Stomach (tissue), 8 donors: ENCODE measurements at regions not wholly inside any gene's neighbourhood (a gene's known extent, or its start where the extent isn't known, plus 50 kb on each side); places are given as distances from the start of the nearest gene placed in this dataset.

Source experiments
- DNase-seq, 2 donors: peaks; one replicate each; pipeline versions ENCODE4 v3.0.0 to v3.0.0-alpha.2; 2013 to 2019
- H3K27ac ChIP-seq, 5 donors: fragments of 200-600 bp in 4 of 5; sonication (generic) in 4 of 5; one replicate each; pipeline ENCODE4 v1.5.1; 2013 to 2019; ENCODE audit warnings: mild to moderate bottlenecking in 1 of 5, moderate library complexity in 1 of 5
- H3K27me3 ChIP-seq, 3 donors: fragments of 200-600 bp; sonication (generic); one replicate each; pipeline ENCODE4 v1.5.1; 2017 to 2019; ENCODE audit warnings: mixed run types in 1 of 3
- H3K36me3 ChIP-seq, 4 donors: fragments of 200-600 bp; sonication (generic); 1 replicate in 3 of 4; 2 replicates in 1 of 4; pipeline ENCODE4 v1.5.1; 2016 to 2019
- H3K4me1 ChIP-seq, 4 donors: fragments of 200-600 bp; sonication (generic); one replicate each; pipeline ENCODE4 v1.5.1; 2016 to 2019
- H3K4me3 ChIP-seq, 4 donors: fragments of 200-600 bp; sonication (generic) in 3 of 4; one replicate each; pipeline ENCODE4 v1.5.1; 2016 to 2019; ENCODE audit warnings: mild to moderate bottlenecking in 1 of 4
- H3K9me3 ChIP-seq, 4 donors: fragments of 200-600 bp; sonication (generic); one replicate each; pipeline ENCODE4 v1.5.1; 2016 to 2019
- EP300 ChIP-seq: sonication (generic); formaldehyde crosslinking; IDR thresholded peaks from one replicate; pipeline ENCODE4 v1.6.1; 2017; ENCODE audit warnings: antibody characterized with exemption
- POLR2A ChIP-seq, 4 donors: fragments of 450-650 bp; IDR thresholded peaks; one replicate each; pipeline ENCODE4 v1.6.1; 2016; ENCODE audit warnings: antibody characterized with exemption in 4 of 4, control low read depth in 2 of 4, mild to moderate bottlenecking in 1 of 4, moderate library complexity in 1 of 4
- POLR2AphosphoS5 ChIP-seq, 3 donors: sonication (generic); formaldehyde crosslinking; IDR thresholded peaks; one replicate each; pipeline ENCODE4 v1.6.1; 2016; ENCODE audit warnings: antibody characterized with exemption in 3 of 3
- WGBS, 5 donors: extraction: QIAGEN DNeasy Blood & Tissue Kit in 3 of 5; methylation state at CpG; one replicate each; pipeline versions ENCODE4 v1.1.5 to v1.1.7; 2013 to 2018; 5-methylcytosine and 5-hydroxymethylcytosine counted together
- intact Hi-C: fragments of 100-400 bp; cut with DNase I; formaldehyde crosslinking; loops from one replicate; pipeline ENCODE4 v1.15.1; 2023; ENCODE audit warnings: low total_unique reads
- TF ChIP-seq, protein P1 (sequence below), 7 experiments: fragments of 450-650 bp in 4 of 7; fragments of 200-600 bp in 3 of 7; sonication (generic) in 3 of 7; IDR thresholded peaks; one replicate each; pipeline ENCODE4 v1.5.1; 2016 to 2019; ENCODE audit warnings: antibody characterized with exemption in 7 of 7, control low read depth in 2 of 7, mild to moderate bottlenecking in 1 of 7
- donor health status: healthy with polysubstance abuse.
- donor health status: Bipolar disorder and iron deficiency.
- donor health status: healthy.

DNA sequence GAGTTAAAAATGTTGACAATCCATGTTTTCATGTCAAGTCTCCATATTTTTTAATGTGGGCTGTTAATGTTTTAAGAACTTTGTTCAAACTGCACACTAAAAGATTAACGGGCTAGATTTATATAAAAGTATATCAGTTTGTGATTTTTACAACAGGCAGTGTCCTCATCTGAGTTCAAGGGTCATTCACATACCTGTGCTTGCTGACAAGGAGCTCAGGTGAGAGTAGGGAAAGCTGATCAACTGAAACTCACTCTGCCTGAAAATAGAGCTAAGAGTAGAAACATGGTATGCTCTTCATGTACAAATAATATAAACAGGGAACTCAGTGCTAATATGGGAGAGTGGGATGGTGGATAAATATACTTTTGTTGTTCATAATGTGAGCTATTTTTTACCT is 102.3 kb upstream of the DKK2 start:
- TF ChIP-seq, protein P1, sequence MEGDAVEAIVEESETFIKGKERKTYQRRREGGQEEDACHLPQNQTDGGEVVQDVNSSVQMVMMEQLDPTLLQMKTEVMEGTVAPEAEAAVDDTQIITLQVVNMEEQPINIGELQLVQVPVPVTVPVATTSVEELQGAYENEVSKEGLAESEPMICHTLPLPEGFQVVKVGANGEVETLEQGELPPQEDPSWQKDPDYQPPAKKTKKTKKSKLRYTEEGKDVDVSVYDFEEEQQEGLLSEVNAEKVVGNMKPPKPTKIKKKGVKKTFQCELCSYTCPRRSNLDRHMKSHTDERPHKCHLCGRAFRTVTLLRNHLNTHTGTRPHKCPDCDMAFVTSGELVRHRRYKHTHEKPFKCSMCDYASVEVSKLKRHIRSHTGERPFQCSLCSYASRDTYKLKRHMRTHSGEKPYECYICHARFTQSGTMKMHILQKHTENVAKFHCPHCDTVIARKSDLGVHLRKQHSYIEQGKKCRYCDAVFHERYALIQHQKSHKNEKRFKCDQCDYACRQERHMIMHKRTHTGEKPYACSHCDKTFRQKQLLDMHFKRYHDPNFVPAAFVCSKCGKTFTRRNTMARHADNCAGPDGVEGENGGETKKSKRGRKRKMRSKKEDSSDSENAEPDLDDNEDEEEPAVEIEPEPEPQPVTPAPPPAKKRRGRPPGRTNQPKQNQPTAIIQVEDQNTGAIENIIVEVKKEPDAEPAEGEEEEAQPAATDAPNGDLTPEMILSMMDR (IDR thresholded peaks at IDR 0.05) = no peak
- no peak for TF ChIP-seq POLR2A (IDR thresholded peaks at IDR 0.05)
- TF ChIP-seq POLR2AphosphoS5 (IDR thresholded peaks at IDR 0.05) = no peak
- no peak for TF ChIP-seq EP300
- no peak for DNase-seq
- no peak overlapping the region for H3K27ac ChIP-seq
- no peaks in the 10 kb centered on the region for H3K36me3 ChIP-seq
- no peaks in the 10 kb centered on the region for H3K27me3 ChIP-seq
- no peaks in the 10 kb centered on the region for H3K9me3 ChIP-seq
- intact Hi-C loops = no loop called here
- 37 to 69% (median 55%) methylated on average over 1 of the region's 1 CpG for WGBS, 5 donors
- no peak overlapping the region for H3K4me3 ChIP-seq
- no peaks in the 10 kb centered on the region for H3K4me1 ChIP-seq

DNA sequence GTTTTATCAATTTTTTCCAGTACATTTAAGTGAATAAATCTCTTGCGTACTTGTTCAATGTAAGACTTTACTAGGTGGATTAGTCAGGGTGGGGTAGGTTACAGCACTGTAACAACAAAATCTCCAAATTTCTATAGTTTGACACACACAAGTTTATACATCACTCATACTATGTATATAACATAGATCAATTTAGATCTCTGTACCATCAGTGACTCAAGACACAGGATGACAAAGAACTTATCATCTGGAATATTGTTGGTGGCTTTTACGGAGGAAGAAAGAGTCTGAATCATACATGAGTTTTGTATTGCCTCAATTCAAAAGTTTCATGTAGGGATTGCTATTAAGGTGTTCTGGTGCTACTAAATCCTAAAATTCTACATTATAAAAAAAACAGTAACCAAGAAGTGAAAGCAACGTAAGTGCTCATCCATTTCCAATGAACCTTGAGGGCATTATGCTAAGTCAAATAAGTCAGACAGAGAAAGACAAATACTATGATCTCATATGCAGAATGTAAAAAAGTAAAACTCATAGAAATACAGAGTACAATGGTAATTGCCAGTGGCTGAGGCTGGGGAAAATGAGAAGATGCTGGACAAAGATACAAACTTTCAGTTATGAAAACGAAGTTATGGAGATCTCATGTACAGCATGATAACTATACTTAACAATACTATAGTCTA is 98.0 kb upstream of the DKK2 start:
- no peak overlapping the region for H3K4me3 ChIP-seq

DNA sequence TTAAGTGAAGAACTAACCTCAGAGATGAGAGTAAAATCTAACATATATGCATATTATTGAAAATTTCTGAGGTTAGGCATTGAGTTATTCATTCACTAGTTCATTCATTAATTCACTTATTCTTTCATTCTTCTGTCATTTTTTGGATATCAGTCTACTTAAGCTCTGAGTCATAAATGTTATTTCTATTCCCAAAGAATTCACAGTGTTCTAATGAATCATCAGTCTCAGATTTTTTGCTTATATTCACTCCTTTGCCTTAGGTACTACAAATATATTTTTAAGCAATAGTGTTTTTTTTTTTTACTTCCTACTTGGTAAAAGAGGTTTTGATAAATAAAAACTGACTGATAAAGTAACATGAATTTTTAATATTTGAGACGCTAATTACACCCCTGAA is 95.2 kb upstream of the DKK2 start:
- Histone ChIP-seq H3K27ac (no peak overlapping the region), H3K27me3 (no peaks in the 10 kb centered on the region), H3K36me3 (no peaks in the 10 kb centered on the region), H3K4me1 (no peaks in the 10 kb centered on the region), H3K4me3 (no peak overlapping the region), H3K9me3 (no peaks in the 10 kb centered on the region)
- 73 to 96% (median 79%) methylated on average over 1 of the region's 1 CpG for whole genome bisulfite sequencing, 5 donors
- DNase-seq = no peak
- intact Hi-C loops = no loop called here
- TF ChIP-seq, protein P1 (IDR thresholded peaks at IDR 0.05) = no peak
- no peak for TF ChIP-seq POLR2AphosphoS5 (IDR thresholded peaks at IDR 0.05)
- TF ChIP-seq EP300 = no peak
- no peak for TF ChIP-seq POLR2A (IDR thresholded peaks at IDR 0.05)

More for the DNA sequence above, 98.0 kb upstream of the DKK2 start:
- intact Hi-C loops = no loop called here
- no peak overlapping the region for H3K27ac ChIP-seq
- no peaks in the 10 kb centered on the region for H3K27me3 ChIP-seq
- no peaks in the 10 kb centered on the region for H3K36me3 ChIP-seq
- TF ChIP-seq POLR2A (IDR thresholded peaks at IDR 0.05) (no peak), EP300 (no peak), POLR2AphosphoS5 (IDR thresholded peaks at IDR 0.05) (no peak)
- TF ChIP-seq, protein P1 (IDR thresholded peaks at IDR 0.05) = no peak
- no peaks in the 10 kb centered on the region for H3K9me3 ChIP-seq
- DNase-seq = no peak
- 83 to 87% (median 85%) methylated on average over 4 of the region's 4 CpGs for WGBS, 5 donors
- H3K4me1 ChIP-seq = no peaks in the 10 kb centered on the region

DNA sequence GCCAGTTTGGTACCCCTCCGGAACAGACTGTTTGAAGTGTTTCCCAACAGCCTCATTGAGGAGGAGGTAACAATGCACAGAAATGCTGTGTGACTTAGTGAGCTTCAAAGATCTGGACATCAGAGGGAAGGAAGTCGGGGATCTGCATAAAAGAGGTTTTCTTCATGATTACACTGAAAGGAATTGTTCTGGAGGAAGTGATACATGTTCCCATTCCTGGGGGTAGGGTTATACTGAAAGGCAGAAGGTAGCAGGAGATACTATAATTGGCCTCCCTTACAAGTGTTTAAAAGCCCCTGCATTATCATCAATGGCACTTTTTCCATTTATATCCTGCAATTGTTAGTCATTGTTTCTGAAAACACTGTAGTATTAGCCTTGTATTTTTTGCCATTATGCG is 94.0 kb upstream of the DKK2 start:
- TF ChIP-seq, protein P1 (IDR thresholded peaks at IDR 0.05) = no peak
- TF ChIP-seq POLR2AphosphoS5 (IDR thresholded peaks at IDR 0.05) (no peak), POLR2A (IDR thresholded peaks at IDR 0.05) (no peak), EP300 (no peak)
- Histone ChIP-seq H3K27ac (no peak overlapping the region), H3K9me3 (no peaks in the 10 kb centered on the region), H3K36me3 (no peaks in the 10 kb centered on the region), H3K4me3 (no peak overlapping the region), H3K4me1 (no peaks in the 10 kb centered on the region), H3K27me3 (no peaks in the 10 kb centered on the region)
- no peak for DNase-seq
- intact Hi-C loops = no loop called here
- WGBS, 5 donors = 59 to 77% (median 71%) methylated on average over 3 of the region's 3 CpGs
